Uterus (tissue), 3 donors: ENCODE measurements at regions not wholly inside any gene's neighbourhood (a gene's known extent, or its start where the extent isn't known, plus 50 kb on each side); places are given as distances from the start of the nearest gene placed in this dataset.

Experiments
- DNase-seq, 2 donors: peaks; one replicate each; pipeline ENCODE4 v3.0.0-alpha.2; 2019 to 2020
- H3K27ac ChIP-seq, 2 donors: fragments of 200-600 bp; sonication (generic); 1 replicate in 1 of 2; 2 replicates in 1 of 2; pipeline ENCODE4 v1.5.1; 2016 to 2018
- H3K27me3 ChIP-seq, 2 donors: fragments of 200-600 bp; sonication (generic); one replicate each; pipeline ENCODE4 v1.5.1; 2018 to 2019; ENCODE audit warnings: control low read depth in 1 of 2
- H3K36me3 ChIP-seq, 2 donors: fragments of 200-600 bp; sonication (generic); one replicate each; pipeline ENCODE4 v1.5.1; 2019; ENCODE audit warnings: control low read depth in 1 of 2
- H3K4me1 ChIP-seq, 2 donors: fragments of 200-600 bp; sonication (generic); one replicate each; pipeline ENCODE4 v1.5.1; 2018 to 2019; ENCODE audit warnings: control low read depth in 1 of 2
- H3K4me3 ChIP-seq, 2 donors: fragments of 200-600 bp; sonication (generic); 1 replicate in 1 of 2; 2 replicates in 1 of 2; pipeline ENCODE4 v1.5.1; 2018 to 2019; ENCODE audit warnings: mild to moderate bottlenecking in 1 of 2
- H3K9me3 ChIP-seq, 2 donors: fragments of 200-600 bp; sonication (generic); one replicate each; pipeline ENCODE4 v1.5.1; 2019; ENCODE audit warnings: control low read depth in 1 of 2
- POLR2A ChIP-seq, 2 donors: fragments of 450-650 bp; IDR thresholded peaks; one replicate each; pipeline ENCODE4 v1.6.1; 2016; ENCODE audit warnings: antibody characterized with exemption in 2 of 2, mild to moderate bottlenecking in 1 of 2, moderate library complexity in 1 of 2
- intact Hi-C: fragments of 100-400 bp; cut with DNase I; formaldehyde crosslinking; loops from one replicate; pipeline ENCODE4 v1.15.1; 2023; ENCODE audit warnings: low total_unique reads
- TF ChIP-seq, protein P1 (sequence below), 4 experiments: fragments of 200-600 bp in 2 of 4; fragments of 450-650 bp in 2 of 4; sonication (generic) in 2 of 4; IDR thresholded peaks; one replicate each; pipeline ENCODE4 v1.5.1; 2016 to 2019; ENCODE audit warnings: antibody characterized with exemption in 4 of 4, mild to moderate bottlenecking in 2 of 4, moderate library complexity in 1 of 4
- donor health status: DM: yes; HTN: yes; CAD: no.

DNA sequence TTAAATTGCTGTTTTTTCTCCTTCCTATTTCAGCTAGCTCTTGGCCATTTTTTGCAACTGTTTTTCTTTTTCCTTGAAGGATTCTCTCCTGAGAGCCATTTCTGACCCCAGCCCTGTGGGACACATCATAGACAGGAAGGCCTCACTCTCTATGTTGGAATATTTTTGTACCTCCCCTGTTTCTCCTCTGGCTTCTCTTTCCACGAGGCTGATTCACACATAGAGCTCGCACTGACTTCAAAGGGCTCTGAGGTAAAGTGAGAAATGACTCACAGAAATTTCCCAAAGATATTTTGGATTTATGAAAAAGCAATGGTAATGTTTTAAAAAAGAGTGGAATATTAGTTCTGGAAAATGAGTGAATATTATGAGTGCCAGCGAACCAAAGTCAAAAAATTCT, 181.7 kb upstream of the IGFBP7 start:
- no peak for DNase-seq
- intact Hi-C loops = no loop called here
- Histone ChIP-seq H3K27ac (no peak overlapping the region), H3K4me1 (no peaks in the 10 kb centered on the region), H3K36me3 (no peaks in the 10 kb centered on the region), H3K9me3 (no peaks in the 10 kb centered on the region), H3K27me3 (no peaks in the 10 kb centered on the region), H3K4me3 (no peak overlapping the region)
- TF ChIP-seq POLR2A (IDR thresholded peaks at IDR 0.05) = no peak
- TF ChIP-seq, protein P1, sequence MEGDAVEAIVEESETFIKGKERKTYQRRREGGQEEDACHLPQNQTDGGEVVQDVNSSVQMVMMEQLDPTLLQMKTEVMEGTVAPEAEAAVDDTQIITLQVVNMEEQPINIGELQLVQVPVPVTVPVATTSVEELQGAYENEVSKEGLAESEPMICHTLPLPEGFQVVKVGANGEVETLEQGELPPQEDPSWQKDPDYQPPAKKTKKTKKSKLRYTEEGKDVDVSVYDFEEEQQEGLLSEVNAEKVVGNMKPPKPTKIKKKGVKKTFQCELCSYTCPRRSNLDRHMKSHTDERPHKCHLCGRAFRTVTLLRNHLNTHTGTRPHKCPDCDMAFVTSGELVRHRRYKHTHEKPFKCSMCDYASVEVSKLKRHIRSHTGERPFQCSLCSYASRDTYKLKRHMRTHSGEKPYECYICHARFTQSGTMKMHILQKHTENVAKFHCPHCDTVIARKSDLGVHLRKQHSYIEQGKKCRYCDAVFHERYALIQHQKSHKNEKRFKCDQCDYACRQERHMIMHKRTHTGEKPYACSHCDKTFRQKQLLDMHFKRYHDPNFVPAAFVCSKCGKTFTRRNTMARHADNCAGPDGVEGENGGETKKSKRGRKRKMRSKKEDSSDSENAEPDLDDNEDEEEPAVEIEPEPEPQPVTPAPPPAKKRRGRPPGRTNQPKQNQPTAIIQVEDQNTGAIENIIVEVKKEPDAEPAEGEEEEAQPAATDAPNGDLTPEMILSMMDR (IDR thresholded peaks at IDR 0.05) = no peak

DNA sequence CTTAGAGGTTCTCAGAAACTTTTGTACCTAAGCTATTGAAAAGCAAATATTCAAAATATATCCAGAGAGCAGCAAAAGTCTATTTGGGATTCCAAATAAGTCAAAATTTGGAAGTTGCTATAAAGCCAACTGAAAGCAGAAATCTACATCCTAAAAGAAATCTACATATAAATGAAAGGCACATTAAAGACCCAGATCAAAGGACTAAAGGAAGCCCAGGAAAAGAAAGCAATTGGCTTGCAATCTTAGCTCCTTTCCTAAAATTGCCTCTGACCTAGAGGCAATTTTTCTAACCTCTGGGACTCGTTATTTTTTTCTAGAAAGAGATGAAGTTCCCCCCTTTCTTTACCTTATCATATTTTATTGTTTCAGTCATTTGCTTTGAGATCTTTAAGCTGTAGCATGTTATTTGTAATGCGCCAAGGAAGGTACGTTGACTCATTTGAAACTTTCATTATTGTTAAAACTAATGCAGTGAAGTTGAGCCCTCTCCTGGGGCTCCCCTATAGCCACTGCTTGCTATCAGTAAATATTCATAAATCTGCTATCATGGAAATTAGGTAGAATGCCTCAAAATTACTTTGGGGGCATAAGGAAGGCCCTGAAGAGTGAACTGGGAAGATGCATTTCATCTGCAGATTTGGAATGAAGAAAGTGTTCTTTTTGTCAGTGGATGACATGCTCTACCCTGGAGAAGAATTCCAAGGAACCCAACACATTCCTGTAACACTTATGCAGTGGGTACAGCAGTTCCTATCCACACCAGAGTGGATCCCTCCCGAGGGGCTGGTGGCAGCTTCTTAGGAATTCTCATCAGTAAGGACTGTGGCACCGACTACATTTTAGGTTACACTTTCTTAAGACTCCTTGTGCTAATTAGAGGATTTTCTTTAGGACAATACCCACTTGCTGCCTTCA, 177.8 kb upstream of the IGFBP7 start:
- intact Hi-C loops = no loop called here
- TF ChIP-seq, protein P1 (IDR thresholded peaks at IDR 0.05) = no peak
- TF ChIP-seq POLR2A (IDR thresholded peaks at IDR 0.05) = no peak
- Histone ChIP-seq H3K9me3 (no peaks in the 10 kb centered on the region), H3K27ac (no peak overlapping the region), H3K27me3 (no peaks in the 10 kb centered on the region), H3K4me3 (no peak overlapping the region), H3K4me1 (no peaks in the 10 kb centered on the region), H3K36me3 (no peaks in the 10 kb centered on the region)
- no peak for DNase-seq

DNA sequence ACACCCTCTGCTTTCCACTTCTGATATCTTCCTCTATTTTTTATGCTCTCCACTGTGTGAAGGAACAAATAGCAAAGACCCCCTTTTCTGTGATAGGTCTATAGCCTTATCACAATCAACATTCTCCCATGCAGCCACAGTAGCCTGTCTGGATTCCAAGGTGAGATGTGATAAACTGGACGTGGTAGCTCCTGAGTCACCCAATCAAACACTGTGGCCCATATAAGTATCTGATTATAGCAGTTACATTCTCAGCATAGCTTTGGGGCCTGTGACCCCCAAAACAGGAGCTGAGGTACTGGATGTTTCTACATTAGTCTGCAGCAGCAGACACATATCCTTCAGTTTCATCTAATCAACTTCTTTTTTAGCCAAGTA, 172.7 kb upstream of the IGFBP7 start:
- Histone ChIP-seq H3K9me3 (no peaks in the 10 kb centered on the region), H3K27ac (no peak overlapping the region), H3K4me1 (no peaks in the 10 kb centered on the region), H3K27me3 (no peaks in the 10 kb centered on the region), H3K36me3 (no peaks in the 10 kb centered on the region), H3K4me3 (no peak overlapping the region)
- DNase-seq = no peak
- intact Hi-C loops = no loop called here
- TF ChIP-seq, protein P1 (IDR thresholded peaks at IDR 0.05) = no peak
- no peak for TF ChIP-seq POLR2A (IDR thresholded peaks at IDR 0.05)

DNA sequence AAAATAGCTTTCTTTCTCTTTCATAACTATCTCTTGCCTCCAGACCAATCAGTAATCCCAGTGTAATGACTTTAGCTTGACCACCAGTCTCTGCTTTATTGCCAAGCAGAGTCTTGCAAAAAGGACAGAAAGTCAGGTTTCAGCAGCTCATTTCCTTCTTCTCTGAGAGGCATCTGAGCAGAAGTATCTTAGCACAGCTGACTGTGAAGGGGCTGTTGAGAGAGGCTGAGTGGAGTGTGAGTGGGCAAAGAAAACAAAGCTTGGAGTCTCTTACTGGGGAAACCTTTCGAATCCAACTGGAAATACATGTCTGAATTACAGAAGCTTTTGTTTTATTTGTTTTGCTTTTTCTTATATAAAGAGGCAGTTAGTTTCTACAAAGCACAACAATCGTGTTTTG, 170.3 kb upstream of the IGFBP7 start:
- no peaks in the 10 kb centered on the region for H3K36me3 ChIP-seq
- no peaks in the 10 kb centered on the region for H3K4me1 ChIP-seq
- TF ChIP-seq, protein P1 (IDR thresholded peaks at IDR 0.05) = no peak
- no peak for TF ChIP-seq POLR2A (IDR thresholded peaks at IDR 0.05)
- H3K27ac ChIP-seq = no peak overlapping the region
- H3K27me3 ChIP-seq = no peaks in the 10 kb centered on the region
- H3K9me3 ChIP-seq = no peaks in the 10 kb centered on the region
- intact Hi-C loops = no loop called here
- no peak overlapping the region for H3K4me3 ChIP-seq
- DNase-seq = no peak

DNA sequence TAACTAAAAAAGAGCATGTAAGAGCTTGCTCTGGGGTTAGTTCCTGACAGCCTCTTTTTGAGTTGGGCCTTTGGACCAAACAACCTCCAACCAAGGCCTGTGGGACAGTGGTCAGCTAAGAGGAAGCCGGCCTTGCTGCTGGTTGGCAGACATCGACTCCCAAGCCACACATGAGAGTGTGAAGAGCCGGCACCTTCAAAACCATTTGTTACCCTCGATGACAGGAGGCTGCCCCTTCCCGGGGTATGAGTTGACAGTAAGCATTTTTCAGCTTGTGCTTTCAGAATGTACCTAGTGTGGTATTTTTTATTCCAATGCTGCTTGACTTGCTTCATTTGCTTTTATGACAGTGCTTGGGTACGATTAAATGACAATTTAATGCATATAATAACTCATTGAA, 168.6 kb upstream of the IGFBP7 start:
- Histone ChIP-seq H3K9me3 (no peaks in the 10 kb centered on the region), H3K4me3 (no peak overlapping the region), H3K27me3 (no peaks in the 10 kb centered on the region), H3K36me3 (no peaks in the 10 kb centered on the region), H3K27ac (no peak overlapping the region), H3K4me1 (no peaks in the 10 kb centered on the region)
- intact Hi-C loops = no loop called here
- TF ChIP-seq, protein P1 (IDR thresholded peaks at IDR 0.05) = no peak
- no peak for TF ChIP-seq POLR2A (IDR thresholded peaks at IDR 0.05)
- DNase-seq = no peak
